Prostate gland (tissue), 2 donors: ENCODE measurements at regions not wholly inside any gene's neighbourhood (a gene's known extent, or its start where the extent isn't known, plus 50 kb on each side); places are given as distances from the start of the nearest gene placed in this dataset.
A peak's percentile ranks its signal among the peaks of the same experiment; 100 is the strongest.

Source experiments
- DNase-seq: peaks from one replicate; pipeline ENCODE4 v3.0.0-alpha.2; 2019; ENCODE audit warnings: low spot score
- H3K27ac ChIP-seq, 2 donors: fragments of 200-600 bp; sonication (generic); 2 replicates each; pipeline ENCODE4 v1.5.1; 2017 to 2019
- H3K27me3 ChIP-seq: fragments of 200-600 bp; sonication (generic); replicated peaks from 2 replicates; pipeline ENCODE4 v1.5.1; 2019; ENCODE audit not compliant: insufficient read depth
- H3K36me3 ChIP-seq, 2 donors: fragments of 200-600 bp; sonication (generic); 1 replicate in 1 of 2; 2 replicates in 1 of 2; pipeline versions ENCODE4 v1.5.1 to v1.8.1; 2017 to 2019
- H3K4me1 ChIP-seq: fragments of 200-600 bp; sonication (generic); replicated peaks from 2 replicates; pipeline ENCODE4 v1.5.1; 2019
- H3K4me3 ChIP-seq, 2 donors: fragments of 200-600 bp; sonication (generic); 2 replicates each; pipeline ENCODE4 v1.5.1; 2017 to 2019
- H3K9me3 ChIP-seq: fragments of 200-600 bp; sonication (generic); 2 replicates; pipeline ENCODE4 v1.5.1; 2017
- CTCF ChIP-seq, 4 experiments: fragments of 200-600 bp in 2 of 4; fragments of 450-650 bp in 2 of 4; sonication (generic) in 2 of 4; IDR thresholded peaks; 1 replicate in 3 of 4; 2 replicates in 1 of 4; pipeline ENCODE4 v1.5.1; 2016 to 2019; ENCODE audit warnings: antibody characterized with exemption in 4 of 4, mild to moderate bottlenecking in 2 of 4, moderate library complexity in 2 of 4
- POLR2A ChIP-seq: fragments of 450-650 bp; IDR thresholded peaks from one replicate; pipeline ENCODE4 v1.6.1; 2016; ENCODE audit warnings: antibody characterized with exemption, mild to moderate bottlenecking
- POLR2AphosphoS5 ChIP-seq: sonication (generic); formaldehyde crosslinking; IDR thresholded peaks from one replicate; pipeline ENCODE4 v1.6.1; 2017; ENCODE audit warnings: antibody characterized with exemption
- WGBS: methylation state at CpG from one replicate; pipeline ENCODE4 v1.1.5; 2018; 5-methylcytosine and 5-hydroxymethylcytosine counted together
- intact Hi-C: fragments of 100-400 bp; cut with DNase I; formaldehyde crosslinking; loops from one replicate; pipeline ENCODE4 v1.14.2; 2022

GRCh38 chr18:66138642-66139041 lies 387.8 kb downstream of the CDH7 start:
- Histone ChIP-seq H3K4me3 (no peak overlapping the region), H3K9me3 (no peaks in the 10 kb centered on the region), H3K36me3 (no peaks in the 10 kb centered on the region), H3K27me3 (no peaks in the 10 kb centered on the region), H3K4me1 (no peaks in the 10 kb centered on the region), H3K27ac (no peak overlapping the region)
- whole genome bisulfite sequencing, result 89% methylated on average over 5 of the region's 5 CpGs
- no peak for DNase-seq
- TF ChIP-seq POLR2AphosphoS5 (no peak), POLR2A (no peak), CTCF (IDR thresholded peaks at IDR 0.05) (no peak)
- intact Hi-C loops, result no loop called here

GRCh38 chr18:66136039-66136438 lies 385.2 kb downstream of the CDH7 start:
- Histone ChIP-seq H3K36me3 (no peaks in the 10 kb centered on the region), H3K27me3 (no peaks in the 10 kb centered on the region), H3K9me3 (no peaks in the 10 kb centered on the region), H3K4me1 (no peaks in the 10 kb centered on the region), H3K4me3 (no peak overlapping the region), H3K27ac (no peak overlapping the region)
- TF ChIP-seq POLR2AphosphoS5 (no peak), POLR2A (no peak), CTCF (IDR thresholded peaks at IDR 0.05) (no peak)
- no peak for DNase-seq
- 86% methylated on average over 1 of the region's 1 CpG for WGBS
- intact Hi-C loops, result no loop called here

- peak; percentile 21 for DNase-seq
- intact Hi-C loops, result no loop called here
- H3K4me3 ChIP-seq, result no peak overlapping the region
- no peak for TF ChIP-seq CTCF (IDR thresholded peaks at IDR 0.05)
- no peak for TF ChIP-seq POLR2AphosphoS5
- no peak for TF ChIP-seq POLR2A
- WGBS, result 24% methylated on average over 4 of the region's 4 CpGs
- H3K36me3 ChIP-seq, result no peaks in the 10 kb centered on the region
- no peaks in the 10 kb centered on the region for H3K9me3 ChIP-seq
- H3K4me1 ChIP-seq, result no peaks in the 10 kb centered on the region
- H3K27ac ChIP-seq, result no peak overlapping the region
- no peaks in the 10 kb centered on the region for H3K27me3 ChIP-seq
Observed at GRCh38 chr18:66129248-66129647, 378.4 kb downstream of the CDH7 start.

GRCh38 chr18:66126266-66126665 lies 375.5 kb downstream of the CDH7 start:
- intact Hi-C loops, result no loop called here
- Histone ChIP-seq H3K27ac (no peak overlapping the region), H3K4me1 (no peaks in the 10 kb centered on the region), H3K9me3 (no peaks in the 10 kb centered on the region), H3K4me3 (no peak overlapping the region), H3K27me3 (no peaks in the 10 kb centered on the region), H3K36me3 (no peaks in the 10 kb centered on the region)
- no peak for DNase-seq
- WGBS, result 78% methylated on average over 2 of the region's 2 CpGs
- TF ChIP-seq CTCF (IDR thresholded peaks at IDR 0.05) (no peak), POLR2AphosphoS5 (no peak), POLR2A (no peak)

GRCh38 chr18:66124394-66124793 lies 373.6 kb downstream of the CDH7 start:
- intact Hi-C loops, result no loop called here
- Histone ChIP-seq H3K4me3 (no peak overlapping the region), H3K27ac (no peak overlapping the region), H3K36me3 (no peaks in the 10 kb centered on the region), H3K4me1 (no peaks in the 10 kb centered on the region), H3K9me3 (no peaks in the 10 kb centered on the region), H3K27me3 (no peaks in the 10 kb centered on the region)
- TF ChIP-seq CTCF (IDR thresholded peaks at IDR 0.05) (no peak), POLR2A (no peak), POLR2AphosphoS5 (no peak)
- WGBS, result 88% methylated on average over 2 of the region's 2 CpGs
- DNase-seq, result no peak
